PFSK-1 (cell line): ENCODE measurements at regions not wholly inside any gene's neighbourhood (a gene's known extent, or its start where the extent isn't known, plus 50 kb on each side); places are given as distances from the start of the nearest gene placed in this dataset.

Source experiments
- POLR2AphosphoS5 ChIP-seq: IDR thresholded peaks from 2 replicates; pipeline ENCODE4 v1.6.1; 2012; ENCODE audit warnings: low read depth, mild to moderate bottlenecking, control low read depth, low read length, moderate library complexity
- TAF1 ChIP-seq: IDR thresholded peaks from 2 replicates; pipeline ENCODE4 v1.6.1; 2012; ENCODE audit warnings: low read length, control low read depth, borderline replicate concordance; ENCODE audit not compliant: insufficient read depth

GRCh38 chr5:172544371-172545095 lies 90.2 kb upstream of the SH3PXD2B start:
- no peak for TF ChIP-seq POLR2AphosphoS5
- no peak for TF ChIP-seq TAF1
